Mesenchymal stem cell (in vitro differentiated cells and primary cell): ENCODE measurements at regions not wholly inside any gene's neighbourhood (a gene's known extent, or its start where the extent isn't known, plus 50 kb on each side); places are given as distances from the start of the nearest gene placed in this dataset.
A peak's percentile ranks its signal among the peaks of the same experiment; 100 is the strongest.

ENCODE experiments used
- DNase-seq: peaks from one replicate; pipeline ENCODE4 v3.0.0-alpha.2; 2013
- H2AFZ ChIP-seq: one replicate; pipeline ENCODE4 v1.6.1; 2013; ENCODE audit warnings: low read depth, mild to moderate bottlenecking, control low read depth, inconsistent platforms, low read length, moderate library complexity
- H2AK5ac ChIP-seq: 2 replicates; pipeline ENCODE4 v1.6.1; 2013; ENCODE audit warnings: low read length, moderate library complexity, mild to moderate bottlenecking, inconsistent platforms; ENCODE audit not compliant: severe bottlenecking
- H2BK120ac ChIP-seq: one replicate; pipeline ENCODE4 v1.6.1; 2013; ENCODE audit warnings: low read depth, mild to moderate bottlenecking, inconsistent platforms, low read length, moderate library complexity
- H2BK12ac ChIP-seq, 2 experiments: one replicate each; pipeline ENCODE4 v1.6.1; 2013; ENCODE audit warnings: inconsistent platforms in 2 of 2, low read length in 2 of 2, mild to moderate bottlenecking in 2 of 2, moderate library complexity in 2 of 2, control low read depth in 1 of 2
- H2BK15ac ChIP-seq: one replicate; pipeline ENCODE4 v1.6.1; 2013; ENCODE audit warnings: mild to moderate bottlenecking, low read depth, inconsistent platforms; ENCODE audit not compliant: poor library complexity, severe bottlenecking
- H2BK5ac ChIP-seq: 2 replicates; pipeline ENCODE4 v1.6.1; 2013; ENCODE audit warnings: low read depth, mild to moderate bottlenecking, low read length, control low read depth, inconsistent platforms; ENCODE audit not compliant: poor library complexity, severe bottlenecking
- H3K14ac ChIP-seq, 2 experiments: one replicate each; pipeline ENCODE4 v1.6.1; 2013; ENCODE audit warnings: inconsistent platforms in 2 of 2, low read length in 2 of 2, control low read depth in 1 of 2, mild to moderate bottlenecking in 1 of 2, moderate library complexity in 1 of 2
- H3K18ac ChIP-seq, 2 experiments: one replicate each; pipeline ENCODE4 v1.6.1; 2013; ENCODE audit warnings: inconsistent platforms in 2 of 2, low read length in 2 of 2, control low read depth in 1 of 2, low read depth in 1 of 2, mild to moderate bottlenecking in 1 of 2
- H3K23ac ChIP-seq, 2 experiments: one replicate each; pipeline ENCODE4 v1.6.1; 2013; ENCODE audit warnings: inconsistent platforms in 2 of 2, low read length in 2 of 2, mild to moderate bottlenecking in 2 of 2, moderate library complexity in 2 of 2, control low read depth in 1 of 2
- H3K27ac ChIP-seq: 2 replicates; pipeline ENCODE4 v1.5.1; 2013; ENCODE audit warnings: mild to moderate bottlenecking, moderate library complexity, low read length, control low read depth, inconsistent platforms; ENCODE audit not compliant: poor library complexity, severe bottlenecking
- H3K27me3 ChIP-seq, 2 experiments: 2 replicates each; pipeline versions ENCODE4 v1.6.1 to v1.7.0; 2013; ENCODE audit warnings: low read length in 2 of 2, mild to moderate bottlenecking in 2 of 2, moderate library complexity in 2 of 2, control low read depth in 1 of 2, inconsistent platforms in 1 of 2; ENCODE audit not compliant: control insufficient read depth in 1 of 2, insufficient read depth in 1 of 2
- H3K36me3 ChIP-seq, 2 experiments: 2 replicates each; pipeline versions ENCODE4 v1.6.1 to v1.7.0; 2013; ENCODE audit warnings: low read length in 2 of 2, control low read depth in 1 of 2, inconsistent platforms in 1 of 2, low read depth in 1 of 2, mild to moderate bottlenecking in 1 of 2; ENCODE audit not compliant: insufficient read depth in 2 of 2, control insufficient read depth in 1 of 2
- H3K4ac ChIP-seq, 2 experiments: one replicate each; pipeline ENCODE4 v1.6.1; 2013; ENCODE audit warnings: inconsistent platforms in 2 of 2, low read length in 2 of 2, mild to moderate bottlenecking in 2 of 2, moderate library complexity in 2 of 2, control low read depth in 1 of 2, low read depth in 1 of 2
- H3K4me1 ChIP-seq: 2 replicates; pipeline ENCODE4 v1.6.1; 2013; ENCODE audit warnings: low read depth, low read length, control low read depth; ENCODE audit not compliant: control insufficient read depth, insufficient read depth
- H3K4me2 ChIP-seq: 2 replicates; pipeline ENCODE4 v1.6.1; 2013; ENCODE audit warnings: low read length, mild to moderate bottlenecking, inconsistent platforms; ENCODE audit not compliant: poor library complexity, severe bottlenecking
- H3K4me3 ChIP-seq, 2 experiments: 2 replicates each; pipeline versions ENCODE4 v1.5.1 to v1.7.0; 2013; ENCODE audit warnings: low read length in 2 of 2, mild to moderate bottlenecking in 2 of 2, control low read depth in 1 of 2, low read depth in 1 of 2; ENCODE audit not compliant: insufficient read depth in 1 of 2
- H3K79me1 ChIP-seq: replicated peaks from 2 replicates; pipeline ENCODE4 v1.6.1; 2013; ENCODE audit warnings: mild to moderate bottlenecking, control low read depth, low read length, inconsistent platforms; ENCODE audit not compliant: poor library complexity, severe bottlenecking
- H3K9ac ChIP-seq: 2 replicates; pipeline ENCODE4 v1.7.0; 2013; ENCODE audit warnings: mild to moderate bottlenecking, low read length, moderate library complexity
- H3K9me3 ChIP-seq: 2 replicates; pipeline ENCODE4 v1.7.0; 2013; ENCODE audit warnings: mild to moderate bottlenecking, low read length; ENCODE audit not compliant: control insufficient read depth
- H4K8ac ChIP-seq: one replicate; pipeline ENCODE4 v1.6.1; 2013; ENCODE audit warnings: inconsistent platforms, mild to moderate bottlenecking, low read length, moderate library complexity
- H4K91ac ChIP-seq: one replicate; pipeline ENCODE4 v1.6.1; 2013; ENCODE audit warnings: mild to moderate bottlenecking, low read length, inconsistent platforms
- WGBS: methylation state at CpG from one replicate; pipeline ENCODE4 v1.1.7; 2013; ENCODE audit warnings: mixed read lengths; 5-methylcytosine and 5-hydroxymethylcytosine counted together

- Histone ChIP-seq H4K91ac (no peak overlapping the region), H2BK15ac (no peak overlapping the region), H3K4me3 (no peak overlapping the region), H3K4me1 (no peaks in the 10 kb centered on the region), H2AK5ac (no peak overlapping the region), H3K18ac (no peak overlapping the region), H3K36me3 (no peaks in the 10 kb centered on the region), H2AFZ (no peak overlapping the region), H3K27ac (no peak overlapping the region), H3K14ac (no peak overlapping the region), H3K27me3 (no peaks in the 10 kb centered on the region), H4K8ac (no peak overlapping the region), H3K4ac (no peak overlapping the region), H2BK5ac (no peak overlapping the region), H3K79me1 (no peaks in the 10 kb centered on the region), H3K4me2 (no peak overlapping the region), H2BK120ac (no peak overlapping the region), H3K9me3 (no peaks in the 10 kb centered on the region), H3K9ac (no peak overlapping the region), H3K23ac (no peak overlapping the region), H2BK12ac (no peak overlapping the region)
- no peak for DNase-seq
- WGBS = 89% methylated on average over 3 of the region's 4 CpGs
Measured at GRCh38 chr5:93930098-93930497, 188.7 kb upstream of the POU5F2 start.

- no peak overlapping the region for H3K18ac ChIP-seq
- H3K14ac ChIP-seq = no peak overlapping the region
- DNase-seq = no peak
- H2AFZ ChIP-seq = no peak overlapping the region
- H3K4ac ChIP-seq = no peak overlapping the region
- no peak overlapping the region for H3K27ac ChIP-seq
- no peak overlapping the region for H4K91ac ChIP-seq
- no peaks in the 10 kb centered on the region for H3K27me3 ChIP-seq
- no peak overlapping the region for H3K9ac ChIP-seq
- H3K4me2 ChIP-seq = no peak overlapping the region
- WGBS = no CpG with 5 or more reads among the region's 1 CpG
- no peak overlapping the region for H3K4me3 ChIP-seq
- no peak overlapping the region for H2BK12ac ChIP-seq
- no peaks in the 10 kb centered on the region for H3K36me3 ChIP-seq
- H3K4me1 ChIP-seq = no peaks in the 10 kb centered on the region
- H3K9me3 ChIP-seq = no peaks in the 10 kb centered on the region
- no peak overlapping the region for H2AK5ac ChIP-seq
- H2BK120ac ChIP-seq = no peak overlapping the region
- H2BK15ac ChIP-seq = no peak overlapping the region
- H4K8ac ChIP-seq = no peak overlapping the region
- no peak overlapping the region for H2BK5ac ChIP-seq
- H3K79me1 ChIP-seq = no peaks in the 10 kb centered on the region
- no peak overlapping the region for H3K23ac ChIP-seq
Measured at GRCh38 chr5:93929131-93929530, 187.7 kb upstream of the POU5F2 start.

GRCh38 chr5:93926831-93927620, 185.6 kb upstream of the POU5F2 start:
- Histone ChIP-seq H3K27me3 (no peaks in the 10 kb centered on the region), H3K4me2 (no peak overlapping the region), H3K23ac (no peak overlapping the region)

GRCh38 chr5:93925321-93925720, 183.9 kb upstream of the POU5F2 start:
- Histone ChIP-seq H3K18ac (no peak overlapping the region), H2BK5ac (no peak overlapping the region), H3K4ac (no peak overlapping the region), H3K27ac (no peak overlapping the region), H3K4me1 (no peaks in the 10 kb centered on the region), H4K91ac (no peak overlapping the region), H2BK12ac (no peak overlapping the region), H3K27me3 (no peaks in the 10 kb centered on the region), H3K4me2 (no peak overlapping the region), H2AK5ac (no peak overlapping the region), H3K14ac (no peak overlapping the region), H3K4me3 (no peak overlapping the region), H2BK120ac (no peak overlapping the region), H3K9me3 (no peaks in the 10 kb centered on the region), H3K9ac (no peak overlapping the region), H2BK15ac (no peak overlapping the region), H3K36me3 (no peaks in the 10 kb centered on the region), H3K79me1 (no peaks in the 10 kb centered on the region), H3K23ac (no peak overlapping the region), H4K8ac (no peak overlapping the region), H2AFZ (no peak overlapping the region)
- DNase-seq = no peak
- WGBS = no CpG with 5 or more reads among the region's 1 CpG

More at GRCh38 chr5:93926831-93927620, 185.6 kb upstream of the POU5F2 start:
- Histone ChIP-seq H2BK5ac (no peak overlapping the region), H3K36me3 (no peaks in the 10 kb centered on the region), H3K4me3 (no peak overlapping the region), H4K91ac (no peak overlapping the region), H2AFZ (no peak overlapping the region), H3K4ac (no peak overlapping the region), H2BK120ac (no peak overlapping the region), H3K14ac (no peak overlapping the region), H3K9ac (peak overlapping the region; percentile 71), H2BK12ac (no peak overlapping the region), H3K9me3 (no peaks in the 10 kb centered on the region), H2BK15ac (no peak overlapping the region), H3K27ac (no peak overlapping the region), H2AK5ac (no peak overlapping the region), H3K4me1 (no peaks in the 10 kb centered on the region), H4K8ac (no peak overlapping the region), H3K18ac (peak overlapping the region in 1 of 2 experiments; percentile 30), H3K79me1 (no peaks in the 10 kb centered on the region)
- peak; percentile 22 for DNase-seq
- WGBS = 94% methylated on average over 1 of the region's 3 CpGs
